Muscle layer of colon (tissue), 2 donors: ENCODE measurements at regions not wholly inside any gene's neighbourhood (a gene's known extent, or its start where the extent isn't known, plus 50 kb on each side); places are given as distances from the start of the nearest gene placed in this dataset.

Experiments
- H3K27ac ChIP-seq: one replicate; pipeline ENCODE4 v1.7.0; 2013; ENCODE audit warnings: low read depth, mild to moderate bottlenecking, low read length, moderate library complexity
- H3K27me3 ChIP-seq, 2 donors: one replicate each; pipeline ENCODE4 v1.7.0; 2013; ENCODE audit warnings: low read length in 2 of 2, mild to moderate bottlenecking in 2 of 2; ENCODE audit not compliant: insufficient read depth in 2 of 2, control insufficient read depth in 1 of 2
- H3K36me3 ChIP-seq: one replicate; pipeline ENCODE4 v1.7.0; 2013; ENCODE audit warnings: mild to moderate bottlenecking, low read length; ENCODE audit not compliant: insufficient read depth
- H3K4me1 ChIP-seq: one replicate; pipeline ENCODE4 v1.7.0; 2013; ENCODE audit warnings: mild to moderate bottlenecking, low read length; ENCODE audit not compliant: insufficient read depth
- H3K4me3 ChIP-seq, 2 donors: one replicate each; pipeline ENCODE4 v1.7.0; 2013; ENCODE audit warnings: low read length in 2 of 2, low read depth in 1 of 2, mild to moderate bottlenecking in 1 of 2, moderate library complexity in 1 of 2
- H3K9ac ChIP-seq: one replicate; pipeline ENCODE4 v1.7.0; 2013; ENCODE audit warnings: low read length
- H3K9me3 ChIP-seq: one replicate; pipeline ENCODE4 v1.7.0; 2013; ENCODE audit warnings: mild to moderate bottlenecking, low read length
- donor health status: abdominal sarcoma.
- donor health status: Adenocarcinoma of cecum.

GRCh38 chr7:434891-435629 lies 84.6 kb downstream of the PDGFA start:
- peaks cover 0 to 8% of the 10 kb centered on the region in 2 donors for H3K27me3 ChIP-seq
- no peak overlapping the region for H3K9ac ChIP-seq
- H3K9me3 ChIP-seq, result no peaks in the 10 kb centered on the region
- H3K36me3 ChIP-seq, result no peaks in the 10 kb centered on the region
- H3K27ac ChIP-seq, result no peak overlapping the region
- H3K4me3 ChIP-seq, result no peak overlapping the region
- no peaks in the 10 kb centered on the region for H3K4me1 ChIP-seq

GRCh38 chr7:435630-436366 lies 83.8 kb downstream of the PDGFA start:
- H3K9me3 ChIP-seq, result no peaks in the 10 kb centered on the region
- peaks cover 0 to 8% of the 10 kb centered on the region in 2 donors for H3K27me3 ChIP-seq
- H3K27ac ChIP-seq, result no peak overlapping the region
- no peak overlapping the region for H3K9ac ChIP-seq
- no peaks in the 10 kb centered on the region for H3K4me1 ChIP-seq
- H3K4me3 ChIP-seq, result no peak overlapping the region
- H3K36me3 ChIP-seq, result no peaks in the 10 kb centered on the region

- no peak overlapping the region for H3K27ac ChIP-seq
- no peaks in the 10 kb centered on the region for H3K4me1 ChIP-seq
- H3K9ac ChIP-seq, result no peak overlapping the region
- no peaks in the 10 kb centered on the region for H3K9me3 ChIP-seq
- H3K36me3 ChIP-seq, result no peaks in the 10 kb centered on the region
- H3K27me3 ChIP-seq, result peaks cover 0 to 8% of the 10 kb centered on the region in 2 donors
- no peak overlapping the region for H3K4me3 ChIP-seq
These were observed 83.1 kb downstream of the PDGFA start for GRCh38 chr7:436367-437128.

GRCh38 chr7:437329-438251 lies 82.1 kb downstream of the PDGFA start:
- no peak overlapping the region for H3K4me3 ChIP-seq
- peaks cover 0 to 8% of the 10 kb centered on the region in 2 donors for H3K27me3 ChIP-seq
- H3K36me3 ChIP-seq, result no peaks in the 10 kb centered on the region
- H3K9ac ChIP-seq, result no peak overlapping the region
- no peaks in the 10 kb centered on the region for H3K4me1 ChIP-seq
- H3K27ac ChIP-seq, result no peak overlapping the region
- no peaks in the 10 kb centered on the region for H3K9me3 ChIP-seq

- no peaks in the 10 kb centered on the region for H3K9me3 ChIP-seq
- H3K27me3 ChIP-seq, result peaks cover 0 to 8% of the 10 kb centered on the region in 2 donors
- H3K4me1 ChIP-seq, result no peaks in the 10 kb centered on the region
- no peak overlapping the region for H3K9ac ChIP-seq
- H3K36me3 ChIP-seq, result no peaks in the 10 kb centered on the region
- no peak overlapping the region for H3K4me3 ChIP-seq
- H3K27ac ChIP-seq, result no peak overlapping the region
These were observed 81.3 kb downstream of the PDGFA start for GRCh38 chr7:438361-438760.

GRCh38 chr7:438916-439315 lies 80.7 kb downstream of the PDGFA start:
- Histone ChIP-seq H3K27ac (no peak overlapping the region), H3K4me3 (no peak overlapping the region), H3K9me3 (no peaks in the 10 kb centered on the region), H3K36me3 (no peaks in the 10 kb centered on the region), H3K4me1 (no peaks in the 10 kb centered on the region), H3K9ac (no peak overlapping the region), H3K27me3 (peaks cover 0 to 4% of the 10 kb centered on the region in 2 donors)

GRCh38 chr7:440059-440749 lies 79.4 kb downstream of the PDGFA start:
- Histone ChIP-seq H3K36me3 (no peaks in the 10 kb centered on the region), H3K4me3 (no peak overlapping the region), H3K27ac (no peak overlapping the region), H3K9me3 (no peaks in the 10 kb centered on the region), H3K27me3 (peaks cover 0 to 4% of the 10 kb centered on the region in 2 donors), H3K4me1 (no peaks in the 10 kb centered on the region), H3K9ac (no peak overlapping the region)

- no peaks in the 10 kb centered on the region for H3K4me1 ChIP-seq
- H3K36me3 ChIP-seq, result no peaks in the 10 kb centered on the region
- peaks cover 0 to 4% of the 10 kb centered on the region in 2 donors for H3K27me3 ChIP-seq
- H3K4me3 ChIP-seq, result no peak overlapping the region
- H3K9me3 ChIP-seq, result no peaks in the 10 kb centered on the region
- H3K9ac ChIP-seq, result no peak overlapping the region
- H3K27ac ChIP-seq, result no peak overlapping the region
These were observed 77.8 kb downstream of the PDGFA start for GRCh38 chr7:441684-442421.

GRCh38 chr7:442457-442856 lies 77.2 kb downstream of the PDGFA start:
- Histone ChIP-seq H3K27me3 (peaks cover 0 to 4% of the 10 kb centered on the region in 2 donors), H3K9ac (no peak overlapping the region), H3K4me1 (no peaks in the 10 kb centered on the region), H3K27ac (no peak overlapping the region), H3K4me3 (no peak overlapping the region), H3K36me3 (no peaks in the 10 kb centered on the region), H3K9me3 (no peaks in the 10 kb centered on the region)

- H3K27ac ChIP-seq, result no peak overlapping the region
- no peaks in the 10 kb centered on the region for H3K4me1 ChIP-seq
- no peak overlapping the region for H3K4me3 ChIP-seq
- peaks cover 0 to 4% of the 10 kb centered on the region in 2 donors for H3K27me3 ChIP-seq
- no peak overlapping the region for H3K9ac ChIP-seq
- no peaks in the 10 kb centered on the region for H3K9me3 ChIP-seq
- H3K36me3 ChIP-seq, result no peaks in the 10 kb centered on the region
These were observed 76.3 kb downstream of the PDGFA start for GRCh38 chr7:443279-443833.
